Parathyroid adenoma (tissue), 2 donors: ENCODE measurements at regions not wholly inside any gene's neighbourhood (a gene's known extent, or its start where the extent isn't known, plus 50 kb on each side); places are given as distances from the start of the nearest gene placed in this dataset.

Experiments
- H2AFZ ChIP-seq: fragments of 300-600 bp; sonication (generic); one replicate; pipeline ENCODE4 v1.7.0; 2017; ENCODE audit warnings: antibody characterized with exemption, mild to moderate bottlenecking
- H3K27ac ChIP-seq: fragments of 300-600 bp; sonication (generic); one replicate; pipeline ENCODE4 v1.7.0; 2017
- H3K27me3 ChIP-seq: fragments of 300-600 bp; sonication (generic); one replicate; pipeline ENCODE4 v1.7.0; 2017; ENCODE audit warnings: low read length; ENCODE audit not compliant: control insufficient read depth, insufficient read depth
- H3K36me3 ChIP-seq: fragments of 300-600 bp; sonication (generic); one replicate; pipeline ENCODE4 v1.7.0; 2017; ENCODE audit warnings: low read length; ENCODE audit not compliant: control insufficient read depth, insufficient read depth
- H3K4me1 ChIP-seq: fragments of 300-600 bp; sonication (generic); one replicate; pipeline ENCODE4 v1.7.0; 2017; ENCODE audit warnings: control low read depth
- H3K4me2 ChIP-seq: fragments of 300-600 bp; sonication (generic); one replicate; pipeline ENCODE4 v1.7.0; 2017; ENCODE audit warnings: low read length
- H3K4me3 ChIP-seq: fragments of 300-600 bp; sonication (generic); one replicate; pipeline ENCODE4 v1.7.0; 2017; ENCODE audit warnings: low read depth, low read length
- H3K79me2 ChIP-seq: fragments of 300-600 bp; sonication (generic); one replicate; pipeline ENCODE4 v1.7.0; 2017; ENCODE audit warnings: control low read depth
- H3K9ac ChIP-seq: fragments of 300-600 bp; sonication (generic); one replicate; pipeline ENCODE4 v1.7.0; 2017; ENCODE audit warnings: mild to moderate bottlenecking
- H3K9me3 ChIP-seq: fragments of 300-600 bp; sonication (generic); one replicate; pipeline ENCODE4 v1.7.0; 2017; ENCODE audit warnings: low read length; ENCODE audit not compliant: control insufficient read depth
- TF ChIP-seq, protein P1 (sequence below): fragments of 300-600 bp; sonication (generic); IDR thresholded peaks from one replicate; pipeline ENCODE4 v1.7.0; 2017; ENCODE audit warnings: antibody characterized with exemption, mild to moderate bottlenecking
- donor health status: primary hyperparathyroidism.

- H3K4me3 ChIP-seq, result no peak overlapping the region
- no peak overlapping the region for H2AFZ ChIP-seq
- H3K4me2 ChIP-seq, result no peak overlapping the region
- H3K27ac ChIP-seq, result no peak overlapping the region
- H3K79me2 ChIP-seq, result no peaks in the 10 kb centered on the region
- no peak overlapping the region for H3K9ac ChIP-seq
- H3K4me1 ChIP-seq, result no peaks in the 10 kb centered on the region
- H3K36me3 ChIP-seq, result no peaks in the 10 kb centered on the region
- peaks cover 8% of the 10 kb centered on the region for H3K27me3 ChIP-seq
- no peaks in the 10 kb centered on the region for H3K9me3 ChIP-seq
- TF ChIP-seq, protein P1, sequence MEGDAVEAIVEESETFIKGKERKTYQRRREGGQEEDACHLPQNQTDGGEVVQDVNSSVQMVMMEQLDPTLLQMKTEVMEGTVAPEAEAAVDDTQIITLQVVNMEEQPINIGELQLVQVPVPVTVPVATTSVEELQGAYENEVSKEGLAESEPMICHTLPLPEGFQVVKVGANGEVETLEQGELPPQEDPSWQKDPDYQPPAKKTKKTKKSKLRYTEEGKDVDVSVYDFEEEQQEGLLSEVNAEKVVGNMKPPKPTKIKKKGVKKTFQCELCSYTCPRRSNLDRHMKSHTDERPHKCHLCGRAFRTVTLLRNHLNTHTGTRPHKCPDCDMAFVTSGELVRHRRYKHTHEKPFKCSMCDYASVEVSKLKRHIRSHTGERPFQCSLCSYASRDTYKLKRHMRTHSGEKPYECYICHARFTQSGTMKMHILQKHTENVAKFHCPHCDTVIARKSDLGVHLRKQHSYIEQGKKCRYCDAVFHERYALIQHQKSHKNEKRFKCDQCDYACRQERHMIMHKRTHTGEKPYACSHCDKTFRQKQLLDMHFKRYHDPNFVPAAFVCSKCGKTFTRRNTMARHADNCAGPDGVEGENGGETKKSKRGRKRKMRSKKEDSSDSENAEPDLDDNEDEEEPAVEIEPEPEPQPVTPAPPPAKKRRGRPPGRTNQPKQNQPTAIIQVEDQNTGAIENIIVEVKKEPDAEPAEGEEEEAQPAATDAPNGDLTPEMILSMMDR, result no peak
Observed at GRCh38 chr6:28808383-28808782, 115.4 kb downstream of the TRIM27 start.

DNA sequence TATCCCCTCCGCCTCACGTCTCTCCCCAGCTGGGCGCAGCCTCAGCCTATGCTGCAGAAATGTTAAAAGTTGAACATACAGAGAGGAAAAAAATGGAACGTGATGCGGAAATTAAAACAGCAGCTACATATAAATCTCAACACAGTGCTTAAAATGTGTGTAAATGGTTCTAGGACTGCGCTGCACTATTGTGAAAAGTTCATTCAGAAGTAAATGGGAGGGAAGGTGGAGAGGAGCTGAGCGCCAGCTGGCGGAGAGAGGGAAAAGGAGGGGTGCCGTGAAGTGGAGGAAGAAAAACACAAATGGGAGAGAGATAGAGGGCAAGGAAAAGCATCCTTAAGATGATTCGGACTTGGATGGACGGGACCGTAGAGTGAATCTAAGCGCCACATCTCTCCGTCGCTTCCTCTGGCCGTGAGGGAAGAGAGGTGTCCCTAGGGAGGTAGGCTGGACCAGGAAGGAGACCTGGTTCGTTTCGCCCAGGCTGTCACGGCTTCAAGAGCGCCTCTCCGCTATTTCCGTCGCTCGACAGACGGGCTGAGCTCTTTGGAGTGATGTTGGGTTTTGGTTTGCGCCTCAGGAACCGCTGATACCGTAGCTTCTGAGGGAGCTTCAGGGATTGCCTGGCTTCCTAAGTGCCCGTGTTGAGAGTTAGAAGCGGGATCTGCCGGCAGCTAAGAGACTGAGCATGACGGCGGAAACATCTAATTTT, 113.7 kb downstream of the TRIM27 start:
- Histone ChIP-seq H2AFZ (no peak overlapping the region), H3K4me1 (no peaks in the 10 kb centered on the region), H3K27ac (no peak overlapping the region), H3K9ac (no peak overlapping the region), H3K4me2 (no peak overlapping the region), H3K9me3 (no peaks in the 10 kb centered on the region), H3K36me3 (no peaks in the 10 kb centered on the region), H3K27me3 (peaks cover 13% of the 10 kb centered on the region), H3K79me2 (no peaks in the 10 kb centered on the region), H3K4me3 (no peak overlapping the region)
- TF ChIP-seq, protein P1, result no peak

DNA sequence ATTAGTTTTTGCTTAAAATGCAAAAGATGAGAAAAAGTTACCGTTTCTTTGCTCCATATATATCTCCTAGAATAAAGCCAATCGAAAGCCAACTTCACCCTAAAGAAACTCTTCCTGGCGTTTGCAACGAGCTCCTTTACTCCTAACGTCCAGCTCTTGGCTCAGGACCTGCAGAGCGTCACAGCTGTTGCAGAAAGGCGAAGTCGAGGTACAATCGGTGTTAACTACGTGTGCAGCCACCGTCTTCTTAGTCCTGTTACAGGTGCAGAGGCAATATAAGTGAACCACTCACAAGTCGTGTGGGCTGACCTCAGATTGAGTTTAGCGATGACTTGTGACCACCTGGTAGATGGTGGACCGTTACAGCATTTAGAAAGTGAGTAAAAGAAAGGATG, 113.1 kb downstream of the TRIM27 start:
- Histone ChIP-seq H3K4me1 (no peaks in the 10 kb centered on the region), H3K79me2 (no peaks in the 10 kb centered on the region), H3K9me3 (no peaks in the 10 kb centered on the region)

GRCh38 chr6:28811873-28812272, 111.9 kb downstream of the TRIM27 start:
- Histone ChIP-seq H3K79me2 (no peaks in the 10 kb centered on the region), H3K27me3 (peaks cover 13% of the 10 kb centered on the region), H3K36me3 (no peaks in the 10 kb centered on the region), H3K4me3 (no peak overlapping the region), H2AFZ (no peak overlapping the region), H3K9ac (no peak overlapping the region), H3K27ac (no peak overlapping the region), H3K4me1 (no peaks in the 10 kb centered on the region), H3K4me2 (no peak overlapping the region), H3K9me3 (no peaks in the 10 kb centered on the region)
- TF ChIP-seq, protein P1, result no peak

More for the DNA sequence above, 113.1 kb downstream of the TRIM27 start:
- Histone ChIP-seq H3K27me3 (peaks cover 13% of the 10 kb centered on the region), H3K36me3 (no peaks in the 10 kb centered on the region), H3K4me2 (no peak overlapping the region), H2AFZ (no peak overlapping the region), H3K4me3 (no peak overlapping the region), H3K9ac (no peak overlapping the region), H3K27ac (no peak overlapping the region)
- TF ChIP-seq, protein P1, result no peak
